HEK293 (cell line): ENCODE measurements at regions not wholly inside any gene's neighbourhood (a gene's known extent, or its start where the extent isn't known, plus 50 kb on each side); places are given as distances from the start of the nearest gene placed in this dataset.

Experiments used
- KLF1 ChIP-seq: fragments of 450-650 bp; formaldehyde crosslinking; IDR thresholded peaks from 2 replicates; pipeline ENCODE4 v1.5.1; 2016; ENCODE audit warnings: missing biosample characterization, missing genetic modification characterization
- KLF10 ChIP-seq: fragments of 450-650 bp; IDR thresholded peaks from 2 replicates; pipeline ENCODE4 v1.5.1; 2018; ENCODE audit warnings: missing biosample characterization, mild to moderate bottlenecking, missing genetic modification characterization
- PRDM1 ChIP-seq: fragments of 450-650 bp; formaldehyde crosslinking; IDR thresholded peaks from 2 replicates; pipeline ENCODE4; 2016; ENCODE audit warnings: missing biosample characterization, missing genetic modification characterization
- REST ChIP-seq: fragments of 450-650 bp; formaldehyde crosslinking; IDR thresholded peaks from 2 replicates; pipeline ENCODE4 v1.5.1; 2016; ENCODE audit warnings: missing biosample characterization, missing genetic modification characterization
- ZNF292 ChIP-seq: fragments of 450-650 bp; formaldehyde crosslinking; IDR thresholded peaks from 2 replicates; pipeline ENCODE4 v1.5.1; 2016; ENCODE audit warnings: low read depth, missing biosample characterization, missing genetic modification characterization, borderline replicate concordance
- ZNF555 ChIP-seq: fragments of 450-650 bp; formaldehyde crosslinking; conservative IDR thresholded peaks from 2 replicates; pipeline ENCODE4 v1.5.1; 2017; ENCODE audit warnings: missing biosample characterization, mild to moderate bottlenecking, missing genetic modification characterization, inconsistent platforms
- ZNF623 ChIP-seq: fragments of 450-650 bp; formaldehyde crosslinking; IDR thresholded peaks from 2 replicates; pipeline ENCODE4 v1.5.1; 2016; ENCODE audit warnings: missing biosample characterization, missing genetic modification characterization
- ZNF677 ChIP-seq: fragments of 450-650 bp; IDR thresholded peaks from 2 replicates; pipeline ENCODE4 v1.5.0; 2018; ENCODE audit warnings: missing biosample characterization, mild to moderate bottlenecking, missing genetic modification characterization, moderate library complexity
- ZNF830 ChIP-seq: fragments of 450-650 bp; IDR thresholded peaks from 2 replicates; pipeline ENCODE4 v1.5.0; 2018; ENCODE audit warnings: missing biosample characterization, missing genetic modification characterization, low read depth, mild to moderate bottlenecking, moderate library complexity
- TF ChIP-seq, protein P1 (sequence below): fragments of 450-650 bp; formaldehyde crosslinking; IDR thresholded peaks from 2 replicates; pipeline ENCODE4 v1.5.1; 2016; ENCODE audit warnings: missing biosample characterization, missing genetic modification characterization

- TF ChIP-seq, protein P1, sequence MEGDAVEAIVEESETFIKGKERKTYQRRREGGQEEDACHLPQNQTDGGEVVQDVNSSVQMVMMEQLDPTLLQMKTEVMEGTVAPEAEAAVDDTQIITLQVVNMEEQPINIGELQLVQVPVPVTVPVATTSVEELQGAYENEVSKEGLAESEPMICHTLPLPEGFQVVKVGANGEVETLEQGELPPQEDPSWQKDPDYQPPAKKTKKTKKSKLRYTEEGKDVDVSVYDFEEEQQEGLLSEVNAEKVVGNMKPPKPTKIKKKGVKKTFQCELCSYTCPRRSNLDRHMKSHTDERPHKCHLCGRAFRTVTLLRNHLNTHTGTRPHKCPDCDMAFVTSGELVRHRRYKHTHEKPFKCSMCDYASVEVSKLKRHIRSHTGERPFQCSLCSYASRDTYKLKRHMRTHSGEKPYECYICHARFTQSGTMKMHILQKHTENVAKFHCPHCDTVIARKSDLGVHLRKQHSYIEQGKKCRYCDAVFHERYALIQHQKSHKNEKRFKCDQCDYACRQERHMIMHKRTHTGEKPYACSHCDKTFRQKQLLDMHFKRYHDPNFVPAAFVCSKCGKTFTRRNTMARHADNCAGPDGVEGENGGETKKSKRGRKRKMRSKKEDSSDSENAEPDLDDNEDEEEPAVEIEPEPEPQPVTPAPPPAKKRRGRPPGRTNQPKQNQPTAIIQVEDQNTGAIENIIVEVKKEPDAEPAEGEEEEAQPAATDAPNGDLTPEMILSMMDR (tag by site-specific recombination), result no peak
- TF ChIP-seq REST (tag by site-specific recombination) (no peak), KLF1 (tag by site-specific recombination) (no peak), ZNF292 (tag by site-specific recombination) (no peak), KLF10 (tag by site-specific recombination) (no peak), ZNF555 (no peak), ZNF623 (tag by site-specific recombination) (no peak), PRDM1 (tag by site-specific recombination) (no peak), ZNF830 (tag by site-specific recombination) (no peak), ZNF677 (tag by site-specific recombination) (no peak)
Measured at GRCh38 chr7:79787096-79787495, 333.6 kb upstream of the MAGI2 start.
